Muscle of back (tissue), 3 donors: ENCODE measurements at regions not wholly inside any gene's neighbourhood (a gene's known extent, or its start where the extent isn't known, plus 50 kb on each side); places are given as distances from the start of the nearest gene placed in this dataset.

Experiments used
- DNase-seq, 3 donors: peaks; one replicate each; pipeline versions ENCODE4 v3.0.0 to v3.0.0-alpha.2; 2013

DNA sequence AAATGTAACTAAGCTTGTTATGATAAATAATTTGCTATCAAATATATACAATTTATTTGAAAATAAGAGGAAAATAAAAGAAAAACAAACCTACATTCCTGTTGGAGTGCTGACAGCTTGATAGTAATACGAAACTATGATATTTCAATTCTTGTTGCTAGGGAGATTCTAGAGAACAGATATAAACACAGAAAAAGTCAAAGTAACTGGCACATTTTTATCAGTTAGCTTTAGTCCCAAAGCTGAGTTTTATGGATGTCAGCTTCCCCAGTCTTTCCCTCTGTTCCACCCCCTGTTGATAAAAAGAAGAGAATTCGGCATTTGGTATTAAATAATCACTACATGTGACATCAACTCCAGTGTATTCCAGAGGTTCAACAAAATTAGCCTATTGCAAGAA, 1134.0 kb downstream of the XPNPEP1 start:
- peak in 1 of 3 donors; percentile 1 for DNase-seq

GRCh38 chr10:108788891-108789290, 1134.4 kb downstream of the XPNPEP1 start:
- DNase-seq, result no peak

DNA sequence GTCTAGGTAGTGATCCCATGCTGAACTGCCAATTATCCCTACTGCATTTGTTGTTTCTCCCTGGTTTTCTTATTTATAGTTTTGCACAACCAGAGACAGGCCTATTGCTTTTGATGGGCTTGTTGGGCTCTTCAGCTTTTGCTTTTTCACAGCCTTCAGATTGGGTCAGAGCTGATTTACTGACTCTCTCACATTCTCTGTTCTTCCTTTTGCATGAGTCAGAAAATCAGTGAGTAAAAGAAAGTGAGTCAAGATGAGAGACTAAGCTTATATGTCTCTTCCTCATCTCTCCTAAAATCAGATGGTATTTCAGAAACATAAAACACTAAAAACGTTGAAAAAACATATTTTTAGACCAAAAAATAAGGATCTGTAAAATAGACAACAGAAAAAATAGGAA, 1135.4 kb downstream of the XPNPEP1 start:
- peak in 1 of 3 donors; percentile 45 for DNase-seq

DNA sequence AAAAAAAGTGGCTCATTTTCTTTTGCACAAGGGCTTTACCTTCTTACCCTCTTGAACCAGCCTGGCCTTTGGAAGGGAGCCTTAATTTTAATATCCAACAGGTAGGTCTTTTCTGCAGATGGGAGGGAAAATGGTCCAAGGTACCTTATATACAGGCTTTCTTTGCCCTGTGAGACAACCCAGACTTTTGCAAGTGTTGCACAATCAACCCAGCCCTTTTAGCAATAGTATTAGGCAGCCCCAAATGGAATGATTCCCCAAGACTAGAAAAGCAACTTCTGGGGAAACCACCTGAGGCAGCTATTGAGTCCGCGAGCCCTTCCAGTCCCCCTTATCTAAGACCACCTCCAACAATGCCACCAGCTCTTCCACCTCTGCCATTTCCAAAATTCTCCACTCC, 1138.3 kb downstream of the XPNPEP1 start:
- no peak for DNase-seq

DNA sequence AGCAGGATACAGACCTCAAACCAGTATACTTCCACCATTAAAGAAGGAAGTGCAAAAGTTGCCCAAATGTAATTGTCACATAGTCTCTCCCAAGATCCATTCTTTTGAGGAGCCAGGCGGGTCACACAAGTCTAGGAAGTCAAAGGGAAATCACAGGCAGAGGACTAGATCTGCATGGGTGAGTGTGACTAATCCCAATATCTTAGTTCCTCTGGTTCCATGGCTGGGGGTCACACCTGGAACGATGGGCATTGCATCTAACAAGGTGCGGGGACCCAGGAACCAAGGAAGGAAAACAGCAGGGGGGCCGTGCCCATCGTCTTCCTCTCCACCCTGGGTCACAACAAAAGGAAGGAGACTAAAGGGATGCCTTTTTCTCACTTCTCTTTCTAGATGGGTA, 1138.8 kb downstream of the XPNPEP1 start:
- DNase-seq, result no peak

GRCh38 chr10:108783897-108784296, 1139.4 kb downstream of the XPNPEP1 start:
- peak in 1 of 3 donors; percentile 2 for DNase-seq

DNA sequence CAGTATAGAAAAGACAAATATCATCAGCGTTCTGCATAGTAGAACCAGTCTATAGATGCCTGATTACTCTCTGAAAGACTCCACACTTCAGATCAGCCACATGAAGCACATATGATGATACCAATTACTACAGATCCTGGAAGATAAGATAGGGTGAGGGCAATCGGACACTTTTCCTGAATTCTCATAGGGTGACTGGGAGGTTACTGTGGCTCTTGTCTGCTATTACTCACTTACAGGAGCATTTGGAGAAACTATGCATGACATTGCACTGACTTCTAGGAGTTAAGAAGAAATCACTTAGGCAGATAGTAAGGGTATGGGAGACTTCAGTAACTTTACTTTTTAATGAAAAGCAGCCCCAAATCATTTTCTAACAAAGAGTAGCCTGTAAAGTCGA, 1140.9 kb downstream of the XPNPEP1 start:
- DNase-seq, result no peak

GRCh38 chr10:108779501-108779900, 1143.8 kb downstream of the XPNPEP1 start:
- no peak for DNase-seq

DNA sequence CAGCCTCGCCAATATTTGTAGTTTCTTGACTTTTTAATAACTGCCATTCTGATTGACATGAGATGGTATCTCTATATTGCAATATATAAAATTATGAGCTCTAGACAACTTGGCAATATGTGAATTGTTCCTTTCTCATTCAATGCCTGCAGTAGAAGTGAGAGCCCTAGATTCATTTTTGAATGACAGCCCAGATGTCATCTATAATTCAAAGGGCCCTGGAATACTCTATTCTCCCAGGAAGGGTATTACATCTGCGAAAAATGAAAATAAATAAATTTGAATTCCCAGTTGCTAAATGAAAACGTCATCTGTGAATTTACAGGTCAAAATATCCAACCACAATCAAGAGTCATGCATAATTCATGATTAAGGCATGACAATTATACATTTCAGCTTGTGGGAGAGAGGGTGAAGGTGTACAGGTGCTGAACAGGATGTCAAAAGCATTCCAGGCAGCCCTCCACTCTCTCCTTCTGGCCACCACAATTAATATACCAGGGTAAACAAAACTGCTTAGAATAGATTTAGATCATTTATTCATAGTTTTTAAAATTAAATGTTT, 1147.3 kb downstream of the XPNPEP1 start:
- no peak for DNase-seq

DNA sequence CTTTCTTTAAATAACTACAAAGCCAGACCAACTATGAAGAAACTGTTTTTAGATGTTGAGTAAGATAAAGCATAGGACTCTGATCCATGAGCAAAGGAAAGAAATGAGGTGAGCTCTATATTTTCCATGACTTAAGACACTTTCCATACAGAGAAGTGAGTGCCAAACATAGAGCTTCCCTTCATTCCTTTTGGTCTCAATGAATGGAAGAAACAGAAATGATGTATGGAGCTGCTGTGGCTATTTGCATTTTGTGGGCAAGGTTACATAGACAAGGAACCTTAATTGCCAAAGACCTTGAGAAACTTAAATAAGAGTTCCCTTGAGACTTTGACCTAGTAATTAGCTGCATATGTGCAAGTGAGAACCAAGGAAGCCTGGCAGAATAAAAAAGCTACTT, 1152.2 kb downstream of the XPNPEP1 start:
- DNase-seq, result no peak

GRCh38 chr10:108765794-108766193, 1157.5 kb downstream of the XPNPEP1 start:
- no peak for DNase-seq

- peak in 1 of 3 donors; percentile 6 for DNase-seq
Measured at GRCh38 chr10:108757946-108758345, 1165.4 kb downstream of the XPNPEP1 start.

DNA sequence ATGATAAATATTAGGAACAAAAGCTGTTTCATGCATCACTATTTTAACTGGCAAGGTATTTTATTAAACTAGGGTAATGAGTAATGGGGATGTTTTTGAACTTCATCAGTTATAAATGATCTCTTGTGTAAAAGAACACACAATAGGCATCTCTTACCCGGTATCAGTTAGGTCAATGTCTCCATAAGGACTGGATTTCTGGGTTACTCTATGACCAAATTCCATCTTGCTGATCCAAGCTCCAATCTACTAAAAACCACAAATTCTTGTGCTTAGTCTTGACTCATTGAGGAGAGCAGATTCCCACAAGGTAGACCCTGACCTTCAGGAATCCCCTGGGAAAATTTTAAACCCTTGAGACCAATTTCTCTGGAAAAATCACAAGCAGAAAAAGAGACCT, 1167.7 kb downstream of the XPNPEP1 start:
- peak in 1 of 3 donors; percentile 37 for DNase-seq

DNA sequence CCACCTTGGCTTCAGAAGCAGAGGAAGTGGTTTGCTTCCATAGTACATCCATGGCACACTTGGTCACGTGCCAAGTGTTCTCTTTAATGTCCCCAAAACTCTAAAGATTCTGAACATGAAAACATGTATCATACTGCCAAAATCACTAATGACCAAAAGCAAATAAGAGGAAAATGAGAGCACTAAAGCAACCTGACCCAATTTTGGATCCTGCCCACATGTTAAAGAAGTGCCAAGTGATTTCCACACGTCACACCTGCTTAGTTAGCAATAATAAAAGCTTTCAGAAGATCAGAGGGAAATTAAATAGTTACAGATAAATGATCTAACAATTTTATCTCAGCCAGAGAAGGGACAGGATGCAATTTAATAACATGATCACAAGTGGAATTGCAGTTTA, 1170.0 kb downstream of the XPNPEP1 start:
- no peak for DNase-seq

GRCh38 chr10:108749042-108749441, 1174.3 kb downstream of the XPNPEP1 start:
- DNase-seq, result no peak

DNA sequence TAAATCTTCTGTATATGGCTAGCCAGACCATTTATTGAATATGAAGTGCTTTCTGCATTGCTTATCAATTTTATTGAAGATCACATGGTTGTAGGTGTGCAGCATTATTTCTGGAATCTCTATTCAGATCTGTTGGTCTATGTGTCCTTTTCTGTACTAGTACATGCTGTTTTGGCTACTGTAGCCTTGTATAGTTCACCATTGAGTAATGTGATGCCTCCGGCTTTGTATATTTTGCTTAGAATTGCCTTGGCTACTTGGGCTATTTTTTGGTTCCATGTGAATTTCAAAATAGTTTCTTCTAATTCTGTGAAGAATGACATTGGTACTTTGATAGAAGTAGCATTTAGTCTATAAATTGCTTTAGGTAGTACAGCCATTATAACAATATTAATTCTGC, 1187.2 kb downstream of the XPNPEP1 start:
- DNase-seq, result no peak

DNA sequence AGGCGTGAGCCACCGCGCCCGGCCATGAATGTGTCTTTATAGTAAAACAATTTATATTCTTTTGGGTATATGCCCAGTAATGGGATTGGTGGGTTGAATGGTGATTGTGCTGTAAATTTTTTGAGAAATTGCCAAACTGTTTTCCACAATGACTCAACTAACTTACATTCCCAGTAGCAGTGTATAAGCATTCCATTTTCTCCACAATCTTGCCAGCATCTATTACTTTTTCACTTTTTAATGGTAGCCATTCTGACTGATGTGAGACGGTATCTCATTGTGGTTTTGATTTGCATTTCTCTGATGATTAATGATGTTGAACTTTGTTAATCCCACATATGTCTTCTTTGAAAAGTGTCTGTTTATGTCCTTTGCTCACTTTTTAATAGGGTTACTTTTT, 1187.9 kb downstream of the XPNPEP1 start:
- peak in 1 of 3 donors; percentile 85 for DNase-seq

GRCh38 chr10:108721874-108722273, 1201.4 kb downstream of the XPNPEP1 start:
- DNase-seq, result no peak

- DNase-seq, result no peak
Measured at GRCh38 chr10:108716352-108716751, 1207.0 kb downstream of the XPNPEP1 start.

- DNase-seq, result no peak
Measured at GRCh38 chr10:108709927-108710722, 1213.2 kb downstream of the XPNPEP1 start.

DNA sequence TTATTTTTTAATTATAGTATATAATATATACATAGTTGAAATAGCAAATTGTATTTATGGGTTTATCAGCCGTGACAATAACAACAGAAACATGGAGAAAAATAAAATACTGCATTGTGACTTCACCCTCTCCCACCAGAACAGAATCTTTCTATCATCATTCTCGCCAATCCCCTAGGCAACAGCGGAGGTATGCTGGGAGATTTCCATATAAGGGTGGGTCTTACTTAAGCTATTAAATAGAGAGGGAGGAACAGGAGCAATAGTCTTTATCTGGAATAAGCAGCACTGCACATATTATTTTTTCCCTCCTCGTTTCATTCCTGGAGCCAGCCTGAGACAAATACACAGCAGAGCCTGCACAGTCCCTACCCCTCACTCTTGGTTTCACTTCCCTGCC, 1214.9 kb downstream of the XPNPEP1 start:
- no peak for DNase-seq

GRCh38 chr10:108696792-108697477, 1226.4 kb downstream of the XPNPEP1 start:
- DNase-seq, result no peak

DNA sequence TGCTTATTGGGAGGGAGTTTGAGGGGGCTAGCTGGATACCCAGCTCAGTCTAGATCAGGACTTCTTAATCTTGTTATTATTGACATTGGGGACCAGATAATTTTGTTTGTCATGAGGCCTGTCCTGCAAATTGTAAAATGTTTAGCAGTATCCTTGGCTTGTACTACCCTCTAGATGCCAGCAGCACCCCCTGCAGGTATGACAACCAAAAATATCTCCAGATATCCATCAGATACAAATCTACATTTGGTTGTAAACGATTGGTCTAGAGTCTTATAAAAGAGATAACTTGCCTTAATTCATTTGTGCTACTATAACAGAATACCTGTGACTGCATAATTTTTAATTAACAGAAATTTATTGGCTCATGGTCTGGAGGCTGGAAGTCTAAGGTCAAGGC, 1232.2 kb downstream of the XPNPEP1 start:
- DNase-seq, result no peak
